KMS-11 (cell line): ENCODE measurements at regions not wholly inside any gene's neighbourhood (a gene's known extent, or its start where the extent isn't known, plus 50 kb on each side); places are given as distances from the start of the nearest gene placed in this dataset.

Experiments used
- H2AFZ ChIP-seq: fragments of 200-600 bp; sonication (generic); 2 replicates; pipeline ENCODE4 v1.6.1; 2016; ENCODE audit warnings: antibody characterized with exemption, mixed run types, low read depth
- H3K27ac ChIP-seq: fragments of 200-600 bp; sonication (generic); 2 replicates; pipeline ENCODE4 v1.6.1; 2016; ENCODE audit warnings: mild to moderate bottlenecking, mixed run types
- H3K27me3 ChIP-seq: fragments of 200-600 bp; sonication (generic); 2 replicates; pipeline ENCODE4 v1.6.1; 2017; ENCODE audit warnings: mild to moderate bottlenecking, low read depth, mixed run types, moderate library complexity; ENCODE audit not compliant: insufficient read depth
- H3K36me3 ChIP-seq: fragments of 200-600 bp; sonication (generic); 2 replicates; pipeline ENCODE4 v1.6.1; 2017; ENCODE audit warnings: mild to moderate bottlenecking, mixed run types; ENCODE audit not compliant: insufficient read depth
- H3K4me1 ChIP-seq: fragments of 200-600 bp; sonication (generic); 2 replicates; pipeline ENCODE4 v1.6.1; 2016; ENCODE audit warnings: mild to moderate bottlenecking, low read depth, mixed run types; ENCODE audit not compliant: poor library complexity, severe bottlenecking
- H3K4me2 ChIP-seq: fragments of 200-600 bp; sonication (generic); 2 replicates; pipeline ENCODE4 v1.7.0; 2016; ENCODE audit warnings: mild to moderate bottlenecking, mixed run types
- H3K4me3 ChIP-seq: fragments of 200-600 bp; sonication (generic); IDR thresholded peaks from 2 replicates; pipeline ENCODE4 v1.6.1; 2017; ENCODE audit warnings: low read depth, low read length, mixed read lengths; ENCODE audit not compliant: insufficient read depth
- H3K79me2 ChIP-seq: fragments of 200-600 bp; sonication (generic); 2 replicates; pipeline ENCODE4 v1.6.1; 2016; ENCODE audit warnings: low read depth, mixed run types; ENCODE audit not compliant: insufficient read depth
- H3K9ac ChIP-seq: fragments of 200-600 bp; sonication (generic); 2 replicates; pipeline ENCODE4 v1.6.1; 2016; ENCODE audit warnings: mild to moderate bottlenecking, mixed run types
- H4K20me1 ChIP-seq: fragments of 200-600 bp; sonication (generic); 2 replicates; pipeline ENCODE4 v1.6.1; 2016; ENCODE audit warnings: mild to moderate bottlenecking, mixed run types; ENCODE audit not compliant: insufficient read depth
- CTCF ChIP-seq: fragments of 200-600 bp; sonication (generic); conservative IDR thresholded peaks from 2 replicates; pipeline ENCODE4 v1.6.1; 2017; ENCODE audit warnings: low read depth, mild to moderate bottlenecking, antibody characterized with exemption, low read length, moderate library complexity, mixed read lengths

DNA sequence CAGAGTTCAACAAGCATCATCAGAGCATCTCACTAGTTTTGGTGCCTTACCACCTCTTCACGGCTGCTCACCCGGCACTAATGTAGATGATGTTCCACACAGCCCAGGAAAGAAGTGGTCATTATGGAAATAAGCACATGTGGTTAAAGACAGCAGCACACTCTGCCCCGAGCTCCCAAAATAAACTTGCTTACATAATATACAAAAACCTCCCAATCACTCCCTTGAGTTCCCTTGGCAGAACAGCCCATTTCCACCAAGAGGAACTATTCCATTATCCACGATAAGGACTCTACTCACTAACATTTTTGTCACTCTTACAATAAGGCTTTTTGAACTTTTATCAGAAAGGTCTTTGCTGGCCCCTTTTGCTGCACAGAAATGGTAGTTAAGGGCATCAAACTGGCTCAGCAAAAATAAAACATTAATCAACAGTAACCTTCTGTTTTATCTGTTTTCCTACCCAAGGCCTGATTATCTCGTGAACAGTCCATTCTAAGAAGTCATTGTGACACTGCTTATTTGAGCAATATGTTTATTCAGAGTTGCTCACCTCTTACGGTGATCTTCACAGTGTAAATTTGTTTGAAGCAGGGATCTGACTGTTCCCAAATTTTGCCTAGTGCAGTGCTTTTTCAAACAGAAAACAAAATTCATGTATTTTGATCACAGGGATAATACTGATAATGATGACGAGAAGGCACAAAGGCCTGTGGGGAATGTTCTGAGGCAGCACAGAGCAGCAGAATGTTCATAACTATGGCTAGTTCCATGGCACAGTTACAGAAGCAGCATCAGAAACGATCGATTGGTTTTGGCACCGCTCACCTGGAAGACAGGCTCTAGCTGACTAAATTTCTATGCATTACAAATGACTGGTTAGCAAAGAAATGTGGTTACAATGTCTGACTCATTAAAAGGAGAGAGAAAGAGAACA lies 399.8 kb upstream of the PIK3R1 start:
- H2AFZ ChIP-seq, result no peak overlapping the region
- H3K4me1 ChIP-seq, result peaks cover 2% of the 10 kb centered on the region
- H3K4me2 ChIP-seq, result no peak overlapping the region
- no peak for TF ChIP-seq CTCF
- no peak overlapping the region for H3K4me3 ChIP-seq
- H3K27me3 ChIP-seq, result peaks cover 8% of the 10 kb centered on the region; the same call in 1 of the 2 replicates
- H3K9ac ChIP-seq, result no peak overlapping the region
- no peaks in the 10 kb centered on the region for H3K79me2 ChIP-seq
- H3K27ac ChIP-seq, result no peak overlapping the region
- no peaks in the 10 kb centered on the region for H3K36me3 ChIP-seq
- H4K20me1 ChIP-seq, result no peaks in the 10 kb centered on the region

DNA sequence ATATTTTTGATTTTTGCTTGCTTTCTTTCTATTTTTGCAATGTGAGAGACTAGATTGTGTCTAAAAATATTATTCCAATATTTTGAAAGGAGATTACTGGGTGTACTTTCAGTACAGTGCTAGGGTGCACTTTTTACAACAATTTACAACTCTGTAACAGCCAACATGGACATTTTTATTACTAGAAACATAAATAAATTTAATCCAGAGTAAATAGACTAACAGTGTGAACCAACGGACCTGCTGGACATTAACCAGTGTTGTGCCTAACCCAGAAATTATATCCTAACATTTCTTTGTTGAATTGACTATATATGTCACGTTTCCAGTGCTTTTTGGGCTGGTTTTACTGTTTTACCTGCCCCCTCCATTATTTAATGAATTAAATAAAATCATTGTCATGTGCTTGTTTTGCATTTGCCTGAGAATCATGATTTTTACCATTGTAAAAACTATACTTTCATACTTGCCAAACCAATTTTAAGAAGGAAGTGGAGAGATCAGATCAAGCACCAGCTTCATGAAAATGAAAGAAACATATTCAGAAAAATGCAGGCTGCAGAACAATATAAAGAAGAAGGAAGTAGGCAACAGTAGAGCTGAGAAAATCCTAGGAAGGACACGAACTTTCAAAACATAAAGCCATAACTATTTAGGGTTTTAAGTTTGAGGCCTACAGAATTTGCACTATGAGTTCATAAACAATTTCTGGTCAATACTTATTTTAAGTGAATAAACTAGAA lies 400.8 kb upstream of the PIK3R1 start:
- H3K4me1 ChIP-seq, result peaks cover 12% of the 10 kb centered on the region
- no peak for TF ChIP-seq CTCF
- H3K4me2 ChIP-seq, result no peak overlapping the region
- H3K79me2 ChIP-seq, result no peaks in the 10 kb centered on the region
- H2AFZ ChIP-seq, result no peak overlapping the region
- no peaks in the 10 kb centered on the region for H4K20me1 ChIP-seq
- H3K4me3 ChIP-seq, result no peak overlapping the region
- H3K27ac ChIP-seq, result no peak overlapping the region
- H3K9ac ChIP-seq, result no peak overlapping the region
- peaks cover 8% of the 10 kb centered on the region; the same call in 1 of the 2 replicates for H3K27me3 ChIP-seq
- H3K36me3 ChIP-seq, result no peaks in the 10 kb centered on the region

DNA sequence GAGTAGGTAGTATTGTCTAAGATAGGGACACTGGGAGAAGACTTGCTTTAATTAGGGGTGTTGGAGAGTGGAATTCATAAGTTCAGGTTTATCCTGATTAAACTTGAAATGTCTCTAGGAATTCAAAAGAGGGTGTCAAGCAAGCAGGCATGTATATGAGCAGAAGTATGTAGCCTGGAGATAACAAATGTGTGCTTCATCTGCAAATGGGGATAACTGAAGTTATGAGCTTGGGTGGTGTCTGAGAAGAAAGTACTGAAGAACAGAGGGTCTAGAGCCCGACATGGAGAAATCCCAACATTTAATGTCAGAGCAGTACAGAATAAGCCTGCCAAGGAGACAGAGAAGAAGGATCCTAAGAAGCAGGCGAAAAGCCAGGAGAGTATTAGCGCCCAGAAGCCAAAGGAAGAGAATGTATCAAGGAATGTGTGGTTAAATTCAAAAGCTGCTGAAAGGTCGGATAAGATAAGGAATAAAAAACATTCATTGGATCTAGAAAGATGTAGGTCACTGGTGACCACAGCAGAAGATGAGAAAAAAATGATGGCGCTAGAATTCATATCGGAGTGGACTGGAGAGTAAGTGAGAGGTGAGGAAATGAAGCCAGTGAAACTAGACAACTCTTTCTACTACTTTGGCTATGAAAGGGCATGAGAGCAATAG lies 401.5 kb upstream of the PIK3R1 start:
- Histone ChIP-seq H2AFZ (no peak overlapping the region), H3K9ac (no peak overlapping the region), H4K20me1 (no peaks in the 10 kb centered on the region), H3K4me1 (peaks cover 17% of the 10 kb centered on the region), H3K27ac (no peak overlapping the region), H3K79me2 (no peaks in the 10 kb centered on the region), H3K4me2 (no peak overlapping the region), H3K4me3 (no peak overlapping the region), H3K36me3 (no peaks in the 10 kb centered on the region), H3K27me3 (peaks cover 8% of the 10 kb centered on the region; the same call in 1 of the 2 replicates)
- TF ChIP-seq CTCF, result no peak

DNA sequence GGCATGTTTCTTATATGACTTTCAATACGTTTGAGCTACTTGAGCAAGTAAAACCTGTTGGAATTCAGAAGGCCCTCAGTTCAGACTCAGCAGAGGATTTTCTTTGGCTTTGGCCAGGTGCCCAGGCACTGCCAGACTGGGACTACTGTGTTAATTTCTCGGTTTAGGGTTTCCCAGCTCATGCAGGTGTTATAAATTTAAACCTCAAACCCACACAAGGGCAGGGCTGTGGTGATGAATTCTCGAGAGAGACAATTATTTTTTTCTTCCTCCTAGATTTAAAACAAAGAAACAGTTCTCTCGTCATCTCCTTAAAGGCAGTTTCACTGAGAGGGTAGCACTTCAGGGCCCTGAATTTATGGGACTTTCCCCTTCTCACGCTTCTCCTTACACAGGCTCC lies 406.0 kb upstream of the PIK3R1 start:
- TF ChIP-seq CTCF, result no peak
- H3K27me3 ChIP-seq, result peaks cover 8% of the 10 kb centered on the region; the same call in 1 of the 2 replicates
- H3K27ac ChIP-seq, result no peak overlapping the region
- no peaks in the 10 kb centered on the region for H3K36me3 ChIP-seq
- no peaks in the 10 kb centered on the region for H4K20me1 ChIP-seq
- peaks cover 44% of the 10 kb centered on the region for H3K4me1 ChIP-seq
- no peaks in the 10 kb centered on the region for H3K79me2 ChIP-seq
- no peak overlapping the region for H3K4me3 ChIP-seq
- H3K9ac ChIP-seq, result no peak overlapping the region
- no peak overlapping the region for H2AFZ ChIP-seq
- peak overlapping the region; percentile 58 for H3K4me2 ChIP-seq
